ENCODE measurements at regions not wholly inside any gene's neighbourhood (a gene's known extent, or its start where the extent isn't known, plus 50 kb on each side); places are given as distances from the start of the nearest gene placed in this dataset.
"Not testable (repeated sequence)": the region's sequence is repeated elsewhere in the genome, so short reads cannot be mapped to it uniquely, and the experiment has no call there.

DNA sequence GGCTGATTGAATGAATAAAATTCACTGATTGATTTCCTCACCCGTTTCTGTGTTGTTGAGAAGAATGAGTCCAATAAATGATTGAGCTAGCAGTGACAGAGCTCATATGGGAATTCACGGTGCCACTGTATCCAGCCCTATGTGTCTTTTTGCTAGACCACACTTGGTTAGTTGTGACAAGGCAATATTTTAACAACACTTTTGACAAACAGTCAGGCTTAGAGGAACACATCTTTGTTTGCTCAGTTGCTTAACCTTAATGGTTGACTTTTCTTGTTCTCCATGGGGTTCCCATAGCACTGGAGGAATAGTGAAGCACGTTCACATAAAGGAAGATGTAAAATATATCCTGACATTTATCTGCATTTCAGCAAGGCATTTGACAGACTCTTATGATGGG, 273.9 kb upstream of the DEPDC1 start:
- Histone ChIP-seq H3K27ac (no peak overlapping the region), H3K9ac (no peak overlapping the region), H2AFZ (ENCODE audit: low read depth) (no peak overlapping the region), H3K27me3 (ENCODE audit: insufficient read depth, low read depth) (no peaks in the 10 kb centered on the region), H3K4me3 (IDR thresholded peaks at IDR 0.05; ENCODE audit: insufficient read depth, low read depth, low read length) (no peak overlapping the region), H3K79me2 (ENCODE audit: insufficient read depth, low read depth) (no peaks in the 10 kb centered on the region), H3K4me2 (no peak overlapping the region), H3K4me1 (ENCODE audit: low read depth, poor library complexity, severe bottlenecking) (no peaks in the 10 kb centered on the region), H4K20me1 (ENCODE audit: insufficient read depth) (no peaks in the 10 kb centered on the region), H3K36me3 (ENCODE audit: insufficient read depth) (no peaks in the 10 kb centered on the region)
- TF ChIP-seq, protein P1, sequence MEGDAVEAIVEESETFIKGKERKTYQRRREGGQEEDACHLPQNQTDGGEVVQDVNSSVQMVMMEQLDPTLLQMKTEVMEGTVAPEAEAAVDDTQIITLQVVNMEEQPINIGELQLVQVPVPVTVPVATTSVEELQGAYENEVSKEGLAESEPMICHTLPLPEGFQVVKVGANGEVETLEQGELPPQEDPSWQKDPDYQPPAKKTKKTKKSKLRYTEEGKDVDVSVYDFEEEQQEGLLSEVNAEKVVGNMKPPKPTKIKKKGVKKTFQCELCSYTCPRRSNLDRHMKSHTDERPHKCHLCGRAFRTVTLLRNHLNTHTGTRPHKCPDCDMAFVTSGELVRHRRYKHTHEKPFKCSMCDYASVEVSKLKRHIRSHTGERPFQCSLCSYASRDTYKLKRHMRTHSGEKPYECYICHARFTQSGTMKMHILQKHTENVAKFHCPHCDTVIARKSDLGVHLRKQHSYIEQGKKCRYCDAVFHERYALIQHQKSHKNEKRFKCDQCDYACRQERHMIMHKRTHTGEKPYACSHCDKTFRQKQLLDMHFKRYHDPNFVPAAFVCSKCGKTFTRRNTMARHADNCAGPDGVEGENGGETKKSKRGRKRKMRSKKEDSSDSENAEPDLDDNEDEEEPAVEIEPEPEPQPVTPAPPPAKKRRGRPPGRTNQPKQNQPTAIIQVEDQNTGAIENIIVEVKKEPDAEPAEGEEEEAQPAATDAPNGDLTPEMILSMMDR (conservative IDR thresholded peaks at IDR 0.05; ENCODE audit: low read depth, low read length), result no peak

DNA sequence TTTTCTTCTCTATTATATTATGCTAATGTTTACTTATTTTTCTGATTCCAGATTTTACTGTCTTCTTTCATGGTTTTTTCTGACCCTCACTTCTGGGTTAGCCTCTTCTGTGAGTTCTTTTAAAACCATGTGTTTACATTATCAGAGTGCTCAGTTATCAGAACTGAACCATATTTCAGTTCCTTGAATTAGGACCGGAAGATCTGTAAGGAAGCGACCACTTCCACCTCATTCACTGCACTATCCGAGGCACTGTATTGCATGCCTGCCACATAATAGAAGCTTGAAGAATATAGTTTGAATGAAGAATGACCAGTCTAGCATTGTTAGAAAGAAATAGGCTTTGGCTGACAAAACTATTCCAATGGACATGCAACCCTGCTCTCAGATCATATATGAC, 281.0 kb upstream of the DEPDC1 start:
- H3K36me3 ChIP-seq (ENCODE audit: insufficient read depth), result no peaks in the 10 kb centered on the region
- no peaks in the 10 kb centered on the region for H3K79me2 ChIP-seq (ENCODE audit: insufficient read depth, low read depth)
- no peaks in the 10 kb centered on the region for H4K20me1 ChIP-seq (ENCODE audit: insufficient read depth)
- H3K4me2 ChIP-seq, result no peak overlapping the region
- no peaks in the 10 kb centered on the region for H3K4me1 ChIP-seq (ENCODE audit: low read depth, poor library complexity, severe bottlenecking)
- TF ChIP-seq, protein P1 (conservative IDR thresholded peaks at IDR 0.05; ENCODE audit: low read depth, low read length), result no peak
- no peaks in the 10 kb centered on the region for H3K27me3 ChIP-seq (ENCODE audit: insufficient read depth, low read depth)
- H3K27ac ChIP-seq, result no peak overlapping the region
- no peak overlapping the region for H3K4me3 ChIP-seq (IDR thresholded peaks at IDR 0.05; ENCODE audit: insufficient read depth, low read depth, low read length)
- H2AFZ ChIP-seq (ENCODE audit: low read depth), result no peak overlapping the region
- no peak overlapping the region for H3K9ac ChIP-seq

DNA sequence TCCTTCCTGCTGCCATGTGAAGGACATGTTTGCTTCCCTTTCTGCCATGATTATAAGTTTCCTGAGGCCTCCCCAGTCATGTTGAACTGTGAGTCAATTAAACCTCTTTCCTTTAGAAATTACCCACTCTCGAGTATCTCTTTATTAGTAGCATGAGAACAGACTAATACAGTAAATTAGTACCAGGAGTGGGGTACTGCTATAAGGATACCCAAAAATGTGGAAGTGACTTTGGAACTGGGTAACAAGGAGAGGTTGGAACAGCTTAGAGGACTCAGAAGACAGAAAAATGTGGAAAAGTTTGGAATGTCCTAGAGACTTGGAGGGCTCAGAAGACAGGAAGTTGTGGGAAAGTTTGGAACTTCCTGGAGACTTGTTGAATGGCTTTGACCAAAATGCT, 283.0 kb upstream of the DEPDC1 start:
- not testable (repeated sequence) for H2AFZ ChIP-seq (ENCODE audit: low read depth); H3K27me3 ChIP-seq (ENCODE audit: insufficient read depth, low read depth); H3K4me2 ChIP-seq; H3K27ac ChIP-seq; H3K79me2 ChIP-seq (ENCODE audit: insufficient read depth, low read depth); H3K9ac ChIP-seq; H3K4me3 ChIP-seq (IDR thresholded peaks at IDR 0.05; ENCODE audit: insufficient read depth, low read depth, low read length); H3K36me3 ChIP-seq (ENCODE audit: insufficient read depth); H3K4me1 ChIP-seq (ENCODE audit: low read depth, poor library complexity, severe bottlenecking); H4K20me1 ChIP-seq (ENCODE audit: insufficient read depth)

DNA sequence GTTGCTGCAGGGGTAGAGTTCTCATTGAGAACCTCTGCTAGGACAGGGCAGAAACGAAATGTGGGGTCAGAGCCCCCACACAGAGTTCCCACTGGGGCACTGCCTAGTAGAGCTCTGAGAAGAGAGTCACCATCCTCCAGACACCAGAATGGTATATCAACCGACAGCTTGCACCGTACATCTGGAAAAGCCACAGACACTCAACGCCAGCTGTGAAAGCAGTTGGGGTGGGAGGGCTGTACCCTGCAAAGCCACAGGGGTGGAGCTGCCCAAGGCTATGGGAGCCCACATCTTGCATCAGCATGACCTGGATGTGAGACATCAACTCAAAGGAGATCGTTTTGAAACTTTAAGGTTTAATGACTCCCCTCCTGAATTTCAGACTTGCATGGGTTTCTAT, 284.0 kb upstream of the DEPDC1 start:
- Histone ChIP-seq H3K4me2 (no peak overlapping the region), H4K20me1 (ENCODE audit: insufficient read depth) (no peaks in the 10 kb centered on the region), H3K27me3 (ENCODE audit: insufficient read depth, low read depth) (no peaks in the 10 kb centered on the region), H3K9ac (no peak overlapping the region), H3K79me2 (ENCODE audit: insufficient read depth, low read depth) (no peaks in the 10 kb centered on the region), H3K4me3 (IDR thresholded peaks at IDR 0.05; ENCODE audit: insufficient read depth, low read depth, low read length) (no peak overlapping the region), H3K27ac (no peak overlapping the region), H3K4me1 (ENCODE audit: low read depth, poor library complexity, severe bottlenecking) (no peaks in the 10 kb centered on the region), H2AFZ (ENCODE audit: low read depth) (no peak overlapping the region), H3K36me3 (ENCODE audit: insufficient read depth) (no peaks in the 10 kb centered on the region)
- TF ChIP-seq, protein P1 (conservative IDR thresholded peaks at IDR 0.05; ENCODE audit: low read depth, low read length), result no peak

DNA sequence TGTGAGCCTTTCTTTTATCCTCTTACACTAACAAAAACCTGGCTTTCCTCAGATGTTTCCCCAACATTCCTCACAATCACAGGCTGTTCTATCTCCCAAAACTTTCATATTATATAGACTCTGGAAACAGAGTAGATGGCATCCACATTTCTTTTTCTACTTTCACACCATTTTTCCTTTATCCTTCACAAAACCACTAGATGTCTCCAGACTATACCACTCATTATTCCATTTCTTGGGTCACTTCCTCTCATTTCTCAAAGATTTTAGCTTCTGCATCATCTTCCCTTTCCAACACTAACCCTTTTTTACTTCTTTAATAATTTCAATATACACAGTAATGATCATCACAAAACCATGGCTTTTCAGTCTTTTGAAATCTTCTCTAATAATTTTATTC, 286.0 kb upstream of the DEPDC1 start:
- no peaks in the 10 kb centered on the region for H3K79me2 ChIP-seq (ENCODE audit: insufficient read depth, low read depth)
- no peak overlapping the region for H3K4me2 ChIP-seq
- H3K36me3 ChIP-seq (ENCODE audit: insufficient read depth), result no peaks in the 10 kb centered on the region
- no peaks in the 10 kb centered on the region for H4K20me1 ChIP-seq (ENCODE audit: insufficient read depth)
- TF ChIP-seq, protein P1 (conservative IDR thresholded peaks at IDR 0.05; ENCODE audit: low read depth, low read length), result no peak
- H3K27ac ChIP-seq, result no peak overlapping the region
- no peak overlapping the region for H2AFZ ChIP-seq (ENCODE audit: low read depth)
- H3K4me3 ChIP-seq (IDR thresholded peaks at IDR 0.05; ENCODE audit: insufficient read depth, low read depth, low read length), result no peak overlapping the region
- no peak overlapping the region for H3K9ac ChIP-seq
- H3K27me3 ChIP-seq (ENCODE audit: insufficient read depth, low read depth), result no peaks in the 10 kb centered on the region
- no peaks in the 10 kb centered on the region for H3K4me1 ChIP-seq (ENCODE audit: low read depth, poor library complexity, severe bottlenecking)
